WTC11 (cell line): ENCODE measurements at regions not wholly inside any gene's neighbourhood (a gene's known extent, or its start where the extent isn't known, plus 50 kb on each side); places are given as distances from the start of the nearest gene placed in this dataset.

Experiments
- ATAC-seq: fragments of 200-7000 bp; cut with Tn5 transposase; 2 replicates; pipeline ENCODE4 v1.10.0; 2021; ENCODE audit warnings: mild to moderate bottlenecking, moderate library complexity
- CTCF ChIA-PET: fragments of 300-600 bp; sonication (Branson Sonifier 250); formaldehyde crosslinking; loops from one replicate; lab custom pipeline; 2021; ENCODE audit warnings: antibody characterized with exemption; lab: Charles Lee
- POLR2A ChIA-PET: fragments of 350-600 bp; sonication (Branson Sonifier 250); formaldehyde crosslinking; loops from one replicate; lab custom pipeline; 2021; ENCODE audit warnings: antibody characterized with exemption; lab: Charles Lee
- DNase-seq: peaks from one replicate; pipeline ENCODE4 v3.0.0; 2021; ENCODE audit warnings: low spot score
- H3K27ac Mint-ChIP-seq: 2 replicates; pipeline ENCODE4 v1.8.0; 2021; ENCODE audit warnings: mixed read lengths
- H3K27me3 Mint-ChIP-seq: 2 replicates; pipeline ENCODE4 v1.8.0; 2021; ENCODE audit warnings: low read depth, mild to moderate bottlenecking, moderate library complexity, mixed read lengths
- H3K36me3 Mint-ChIP-seq: 2 replicates; pipeline ENCODE4 v1.8.0; 2021; ENCODE audit warnings: mixed read lengths
- H3K4me1 Mint-ChIP-seq: 2 replicates; pipeline ENCODE4 v1.8.0; 2022; ENCODE audit warnings: mixed read lengths
- H3K4me3 Mint-ChIP-seq: 2 replicates; pipeline ENCODE4 v1.8.0; 2021; ENCODE audit warnings: mild to moderate bottlenecking, moderate library complexity, mixed read lengths
- H3K9me3 Mint-ChIP-seq: 2 replicates; pipeline ENCODE4 v1.8.0; 2021; ENCODE audit warnings: mixed read lengths
- ATF3 ChIP-seq: sonication (generic); formaldehyde crosslinking; conservative IDR thresholded peaks from 2 replicates; pipeline ENCODE4 v1.8.1; 2022; ENCODE audit warnings: mild to moderate bottlenecking, missing genetic modification reagents
- E2F1 ChIP-seq: sonication (generic); formaldehyde crosslinking; IDR thresholded peaks from 2 replicates; pipeline ENCODE4 v1.8.0; 2022; ENCODE audit warnings: mild to moderate bottlenecking, missing genetic modification reagents
- ERG ChIP-seq: fragments of 250-450 bp; sonication (Bioruptor Pico); IDR thresholded peaks from 2 replicates; pipeline ENCODE4 v1.8.0; 2021; ENCODE audit warnings: mild to moderate bottlenecking
- FOXJ3 ChIP-seq: sonication (generic); formaldehyde crosslinking; IDR thresholded peaks from 2 replicates; pipeline ENCODE4 v1.9.0; 2021; ENCODE audit warnings: missing genetic modification reagents, mild to moderate bottlenecking, borderline replicate concordance
- FOXP1 ChIP-seq: sonication (generic); formaldehyde crosslinking; IDR thresholded peaks from 2 replicates; pipeline ENCODE4 v1.8.0; 2022; ENCODE audit warnings: missing genetic modification reagents, mild to moderate bottlenecking, moderate library complexity, borderline replicate concordance
- GRHL2 ChIP-seq: fragments of 250-450 bp; sonication (Bioruptor Pico); IDR thresholded peaks from 2 replicates; pipeline ENCODE4 v1.8.0; 2022; ENCODE audit warnings: mild to moderate bottlenecking, moderate library complexity; ENCODE audit not compliant: insufficient replicate concordance, severe bottlenecking
- HMGA2 ChIP-seq: fragments of 250-450 bp; sonication (Bioruptor Pico); IDR thresholded peaks from 2 replicates; pipeline ENCODE4 v1.4.0; 2021; ENCODE audit warnings: mild to moderate bottlenecking, moderate library complexity
- IRF2 ChIP-seq: sonication (generic); formaldehyde crosslinking; IDR thresholded peaks from 2 replicates; pipeline ENCODE4 v1.8.0; 2022; ENCODE audit warnings: low read depth, missing genetic modification reagents, borderline replicate concordance
- NR3C1 ChIP-seq: sonication (generic); formaldehyde crosslinking; conservative IDR thresholded peaks from 2 replicates; pipeline ENCODE4 v1.8.1; 2023; ENCODE audit warnings: low read depth, mild to moderate bottlenecking, missing genetic modification reagents
- PRDM15 ChIP-seq: sonication (generic); formaldehyde crosslinking; IDR thresholded peaks from 2 replicates; pipeline ENCODE4 v1.8.0; 2022; ENCODE audit warnings: missing genetic modification reagents
- ZBTB21 ChIP-seq: sonication (generic); formaldehyde crosslinking; IDR thresholded peaks from 2 replicates; pipeline ENCODE4 v1.8.1; 2023; ENCODE audit warnings: mild to moderate bottlenecking, missing genetic modification reagents, borderline replicate concordance
- ZBTB43 ChIP-seq: sonication (generic); formaldehyde crosslinking; IDR thresholded peaks from 2 replicates; pipeline ENCODE4 v1.8.1; 2023; ENCODE audit warnings: mild to moderate bottlenecking, missing genetic modification reagents
- ZNF121 ChIP-seq: sonication (generic); formaldehyde crosslinking; IDR thresholded peaks from 2 replicates; pipeline ENCODE4 v1.8.0; 2023; ENCODE audit warnings: missing genetic modification reagents
- ZNF232 ChIP-seq: sonication (generic); formaldehyde crosslinking; IDR thresholded peaks from 2 replicates; pipeline ENCODE4 v1.8.0; 2022; ENCODE audit warnings: mild to moderate bottlenecking, missing genetic modification reagents
- ZNF263 ChIP-seq: sonication (generic); formaldehyde crosslinking; IDR thresholded peaks from 2 replicates; pipeline ENCODE4 v1.8.1; 2022; ENCODE audit warnings: low read depth, mild to moderate bottlenecking, moderate library complexity, missing genetic modification reagents
- ZNF671 ChIP-seq: fragments of 250-450 bp; sonication (Bioruptor Pico); IDR thresholded peaks from 2 replicates; pipeline ENCODE4 v1.8.0; 2021; ENCODE audit warnings: mild to moderate bottlenecking
- TF ChIP-seq, protein P1 (sequence below): sonication (generic); formaldehyde crosslinking; IDR thresholded peaks from 2 replicates; pipeline ENCODE4 v1.8.1; 2023; ENCODE audit warnings: mild to moderate bottlenecking, moderate library complexity, missing genetic modification reagents
- TF ChIP-seq, protein P2 (sequence below): sonication (generic); formaldehyde crosslinking; IDR thresholded peaks from 2 replicates; pipeline ENCODE4 v1.8.1; 2023; ENCODE audit warnings: mild to moderate bottlenecking, missing genetic modification reagents, moderate library complexity
- TF ChIP-seq, protein P3 (sequence below): fragments of 250-450 bp; sonication (Bioruptor Pico); IDR thresholded peaks from 2 replicates; pipeline ENCODE4 v2.1.2; 2022; ENCODE audit warnings: mild to moderate bottlenecking, moderate library complexity

DNA sequence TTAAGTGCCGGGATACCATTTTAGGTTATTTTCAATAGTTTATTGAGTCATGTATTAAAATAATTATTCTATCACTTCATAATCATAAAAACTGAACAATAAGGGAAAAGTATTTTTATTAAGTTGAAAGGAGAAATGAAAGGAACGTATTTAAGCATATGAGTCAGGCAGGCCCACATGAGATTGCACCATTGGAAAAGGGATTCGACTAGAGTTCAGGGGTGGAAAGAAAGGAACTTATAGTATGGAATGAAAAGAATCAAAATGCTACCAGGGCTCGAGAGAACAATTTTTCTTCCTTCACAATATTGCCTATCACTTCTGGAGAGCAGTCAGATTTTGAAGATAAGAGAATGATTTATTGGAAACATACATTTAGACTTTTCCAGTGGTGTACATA, 516.5 kb upstream of the NETO1 start (continued):
- no peak for TF ChIP-seq ERG (CRISPR knock-in tag)
- TF ChIP-seq, protein P1, sequence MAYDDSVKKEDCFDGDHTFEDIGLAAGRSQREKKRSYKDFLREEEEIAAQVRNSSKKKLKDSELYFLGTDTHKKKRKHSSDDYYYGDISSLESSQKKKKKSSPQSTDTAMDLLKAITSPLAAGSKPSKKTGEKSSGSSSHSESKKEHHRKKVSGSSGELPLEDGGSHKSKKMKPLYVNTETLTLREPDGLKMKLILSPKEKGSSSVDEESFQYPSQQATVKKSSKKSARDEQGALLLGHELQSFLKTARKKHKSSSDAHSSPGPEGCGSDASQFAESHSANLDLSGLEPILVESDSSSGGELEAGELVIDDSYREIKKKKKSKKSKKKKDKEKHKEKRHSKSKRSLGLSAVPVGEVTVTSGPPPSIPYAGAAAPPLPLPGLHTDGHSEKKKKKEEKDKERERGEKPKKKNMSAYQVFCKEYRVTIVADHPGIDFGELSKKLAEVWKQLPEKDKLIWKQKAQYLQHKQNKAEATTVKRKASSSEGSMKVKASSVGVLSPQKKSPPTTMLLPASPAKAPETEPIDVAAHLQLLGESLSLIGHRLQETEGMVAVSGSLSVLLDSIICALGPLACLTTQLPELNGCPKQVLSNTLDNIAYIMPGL (CRISPR knock-in tag) = no peak
- no peak for TF ChIP-seq NR3C1
- TF ChIP-seq ZNF232 (CRISPR knock-in tag) = no peak
- TF ChIP-seq ATF3 (CRISPR knock-in tag) = no peak
- no peak for TF ChIP-seq PRDM15
- TF ChIP-seq, all 79 proteins: peak for 0

GRCh38 chr18:73381699-73382036, 513.9 kb upstream of the NETO1 start:
- H3K4me1 Mint-ChIP-seq = peaks cover 4% of the 10 kb centered on the region
- no peak for ATAC-seq

More at GRCh38 chr18:73381699-73382036, 513.9 kb upstream of the NETO1 start:
- H3K36me3 Mint-ChIP-seq = peaks cover 3% of the 10 kb centered on the region; the same call in 1 of the 2 replicates
- ChIA-PET CTCF (no interaction called here), POLR2A (no interaction called here)
- no peak overlapping the region for H3K4me3 Mint-ChIP-seq
- H3K27ac Mint-ChIP-seq = no peak overlapping the region
- H3K9me3 Mint-ChIP-seq = peaks cover 4% of the 10 kb centered on the region
- H3K27me3 Mint-ChIP-seq = no peaks in the 10 kb centered on the region
- no peak for DNase-seq
- TF ChIP-seq FOXJ3 (CRISPR knock-in tag) (no peak), HMGA2 (no peak), ZBTB43 (CRISPR knock-in tag) (no peak), IRF2 (CRISPR knock-in tag) (no peak), FOXP1 (CRISPR knock-in tag) (no peak), ZNF263 (CRISPR knock-in tag) (no peak), ZNF121 (CRISPR knock-in tag) (no peak), E2F1 (CRISPR knock-in tag) (no peak), GRHL2 (CRISPR knock-in tag) (no peak), ZNF671 (CRISPR knock-in tag) (no peak), ZBTB21 (no peak), ATF3 (CRISPR knock-in tag) (no peak)
- TF ChIP-seq, protein P1 (CRISPR knock-in tag) = no peak
- TF ChIP-seq, protein P2, sequence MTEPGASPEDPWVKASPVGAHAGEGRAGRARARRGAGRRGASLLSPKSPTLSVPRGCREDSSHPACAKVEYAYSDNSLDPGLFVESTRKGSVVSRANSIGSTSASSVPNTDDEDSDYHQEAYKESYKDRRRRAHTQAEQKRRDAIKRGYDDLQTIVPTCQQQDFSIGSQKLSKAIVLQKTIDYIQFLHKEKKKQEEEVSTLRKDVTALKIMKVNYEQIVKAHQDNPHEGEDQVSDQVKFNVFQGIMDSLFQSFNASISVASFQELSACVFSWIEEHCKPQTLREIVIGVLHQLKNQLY (CRISPR knock-in tag) = no peak
- TF ChIP-seq, protein P3, sequence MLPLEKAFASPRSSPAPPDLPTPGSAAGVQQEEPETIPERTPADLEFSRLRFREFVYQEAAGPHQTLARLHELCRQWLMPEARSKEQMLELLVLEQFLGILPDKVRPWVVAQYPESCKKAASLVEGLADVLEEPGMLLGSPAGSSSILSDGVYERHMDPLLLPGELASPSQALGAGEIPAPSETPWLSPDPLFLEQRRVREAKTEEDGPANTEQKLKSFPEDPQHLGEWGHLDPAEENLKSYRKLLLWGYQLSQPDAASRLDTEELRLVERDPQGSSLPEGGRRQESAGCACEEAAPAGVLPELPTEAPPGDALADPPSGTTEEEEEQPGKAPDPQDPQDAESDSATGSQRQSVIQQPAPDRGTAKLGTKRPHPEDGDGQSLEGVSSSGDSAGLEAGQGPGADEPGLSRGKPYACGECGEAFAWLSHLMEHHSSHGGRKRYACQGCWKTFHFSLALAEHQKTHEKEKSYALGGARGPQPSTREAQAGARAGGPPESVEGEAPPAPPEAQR = no peak
